Activated naive CD4-positive, alpha-beta T cell treated with anti-CD3 and anti-CD28 coated beads, Interleukin-2, amount 10 ng/mL, durations not matched to agents 7 days and 5 days (primary cell): ENCODE measurements at regions not wholly inside any gene's neighbourhood (a gene's known extent, or its start where the extent isn't known, plus 50 kb on each side); places are given as distances from the start of the nearest gene placed in this dataset.
A peak's percentile ranks its signal among the peaks of the same experiment; 100 is the strongest.
"Not testable (repeated sequence)": the region's sequence is repeated elsewhere in the genome, so short reads cannot be mapped to it uniquely, and the experiment has no call there.

Experiments
- CTCF ChIA-PET: fragments of 350-600 bp; sonication (Branson Sonifier 250); formaldehyde crosslinking; loops from one replicate; lab custom pipeline; 2021; ENCODE audit warnings: antibody characterized with exemption; lab: Charles Lee
- DNase-seq: peaks from one replicate; pipeline ENCODE4 v3.0.0-alpha.2; 2020
- H3K27ac Mint-ChIP-seq: one replicate; pipeline ENCODE4 v1.8.0; 2021; ENCODE audit warnings: mild to moderate bottlenecking, moderate library complexity, mixed read lengths
- H3K27me3 Mint-ChIP-seq: one replicate; pipeline ENCODE4 v1.8.0; 2021; ENCODE audit warnings: mild to moderate bottlenecking, mixed read lengths
- H3K36me3 Mint-ChIP-seq: one replicate; pipeline ENCODE4 v1.8.0; 2021; ENCODE audit warnings: mixed read lengths
- H3K4me1 Mint-ChIP-seq: one replicate; pipeline ENCODE4 v1.8.0; 2021; ENCODE audit warnings: mixed read lengths
- H3K4me3 Mint-ChIP-seq: one replicate; pipeline ENCODE4 v1.8.0; 2021; ENCODE audit warnings: mild to moderate bottlenecking, moderate library complexity, mixed read lengths
- H3K9me3 Mint-ChIP-seq: one replicate; pipeline ENCODE4 v1.8.0; 2021; ENCODE audit warnings: mixed read lengths

DNA sequence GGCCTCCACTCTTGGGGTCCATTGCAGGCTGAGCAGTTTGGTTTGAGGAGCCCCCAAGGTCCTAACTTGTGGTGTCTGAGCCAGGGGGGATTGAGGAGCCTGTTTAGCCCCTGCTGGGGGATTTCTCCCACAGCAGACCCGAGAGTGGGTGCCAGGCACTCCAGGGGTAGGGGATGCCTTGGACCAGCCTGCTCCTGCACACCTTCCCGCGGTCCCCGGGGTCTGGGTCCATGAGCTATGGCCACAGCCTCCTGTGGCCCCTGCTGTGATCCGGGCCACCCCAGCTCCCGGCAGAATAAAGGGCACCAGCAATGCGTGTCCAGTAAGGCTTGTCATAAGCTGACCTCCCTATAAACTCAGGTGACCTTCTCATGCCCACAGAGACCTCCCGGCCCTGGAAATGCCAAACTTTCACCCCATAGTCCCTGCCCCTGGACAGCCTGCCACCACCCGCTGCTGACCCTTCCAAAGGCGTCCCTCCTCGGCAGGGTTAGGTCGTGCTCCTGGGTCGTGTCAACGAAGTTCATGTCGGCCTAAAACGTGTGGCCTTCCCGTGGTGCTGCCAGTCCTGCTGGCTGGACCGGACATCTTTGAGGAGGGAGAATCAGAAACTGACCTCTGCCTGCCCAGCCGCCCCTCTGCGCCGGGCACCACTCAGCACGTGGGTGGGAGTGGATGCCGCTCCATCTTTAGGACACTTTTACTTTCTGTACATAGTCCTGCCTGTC is 137.6 kb downstream of the MRPL36 start:
- no peak overlapping the region for H3K4me3 Mint-ChIP-seq
- peaks cover 51% of the 10 kb centered on the region for H3K27me3 Mint-ChIP-seq
- peak; percentile 19 for DNase-seq
- no peaks in the 10 kb centered on the region for H3K9me3 Mint-ChIP-seq
- H3K36me3 Mint-ChIP-seq: no peaks in the 10 kb centered on the region
- H3K27ac Mint-ChIP-seq: no peak overlapping the region
- CTCF ChIA-PET: no interaction called here
- peaks cover 8% of the 10 kb centered on the region for H3K4me1 Mint-ChIP-seq

DNA sequence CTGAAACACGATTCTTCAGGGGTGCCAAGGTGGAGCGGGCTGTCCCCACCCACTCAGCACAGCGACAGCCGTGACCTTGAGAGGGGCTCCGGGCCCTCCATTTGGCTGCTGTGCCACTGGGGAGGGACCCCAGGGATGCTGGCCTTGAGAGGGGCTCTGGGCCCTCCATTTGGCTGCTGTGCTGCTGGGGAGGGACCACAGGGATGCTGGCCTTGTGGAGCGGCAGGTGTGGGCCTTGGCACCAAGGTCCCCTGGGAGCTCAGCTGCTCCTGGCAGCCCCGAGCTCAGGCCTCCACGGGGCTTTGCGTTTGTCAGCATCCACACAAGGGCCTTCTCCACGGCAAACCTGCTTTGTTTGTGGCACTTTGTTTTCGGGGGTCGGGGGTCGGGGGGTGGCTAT is 137.6 kb upstream of the LPCAT1 start:
- H3K9me3 Mint-ChIP-seq: no peaks in the 10 kb centered on the region
- peaks cover 51% of the 10 kb centered on the region for H3K27me3 Mint-ChIP-seq
- no peak overlapping the region for H3K27ac Mint-ChIP-seq
- H3K36me3 Mint-ChIP-seq: no peaks in the 10 kb centered on the region
- DNase-seq: peak; percentile 13
- H3K4me3 Mint-ChIP-seq: no peak overlapping the region
- H3K4me1 Mint-ChIP-seq: peaks cover 4% of the 10 kb centered on the region
- CTCF ChIA-PET: no interaction called here

DNA sequence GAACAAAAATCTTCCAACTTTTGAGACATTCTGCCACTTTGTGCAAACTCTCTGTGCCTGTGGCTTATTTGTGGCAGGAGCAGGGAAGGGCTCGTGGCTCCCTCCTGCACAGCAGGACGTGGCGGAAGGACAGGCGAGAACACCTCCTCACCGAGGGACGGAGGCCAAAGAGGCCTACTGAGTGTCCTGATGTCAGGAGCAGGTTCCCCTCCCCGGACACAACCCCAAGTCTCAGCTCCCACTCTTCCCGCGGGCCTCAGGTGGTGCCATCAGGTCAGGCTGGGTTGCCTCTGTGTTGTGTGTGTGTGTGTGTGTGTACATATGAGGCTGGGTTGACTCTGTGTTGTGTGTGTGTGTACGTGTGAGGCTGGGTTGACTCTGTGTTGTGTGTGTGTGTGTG is 136.8 kb upstream of the LPCAT1 start:
- Mint-ChIP-seq H3K27ac (no peak overlapping the region), H3K4me3 (no peak overlapping the region), H3K27me3 (peaks cover 50% of the 10 kb centered on the region), H3K4me1 (no peaks in the 10 kb centered on the region), H3K36me3 (no peaks in the 10 kb centered on the region), H3K9me3 (no peaks in the 10 kb centered on the region)
- DNase-seq: peak; percentile 13
- CTCF ChIA-PET: no interaction called here

DNA sequence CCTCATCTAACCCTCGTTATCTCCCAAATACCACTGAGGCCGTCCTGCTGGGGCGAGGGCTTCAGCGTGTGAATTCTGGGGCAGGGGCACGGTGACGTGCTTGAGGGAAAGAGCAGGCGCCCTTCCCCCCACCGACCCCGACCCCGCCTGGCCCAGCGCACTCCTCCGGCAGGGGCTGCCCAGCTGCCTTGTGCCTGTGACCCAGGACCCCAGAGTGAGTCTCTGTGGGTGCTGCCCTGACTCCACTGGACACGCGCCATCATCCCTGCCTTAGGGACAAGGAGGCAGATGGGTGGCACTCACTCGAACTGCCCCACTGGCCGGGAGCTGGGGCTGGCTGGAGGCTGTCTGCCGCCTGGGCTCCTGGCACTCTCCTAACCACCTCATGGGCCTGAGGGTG is 136.2 kb upstream of the LPCAT1 start:
- H3K4me3 Mint-ChIP-seq: no peak overlapping the region
- CTCF ChIA-PET: no interaction called here
- no peak for DNase-seq
- H3K27me3 Mint-ChIP-seq: peaks cover 50% of the 10 kb centered on the region
- no peaks in the 10 kb centered on the region for H3K9me3 Mint-ChIP-seq
- H3K27ac Mint-ChIP-seq: no peak overlapping the region
- H3K36me3 Mint-ChIP-seq: no peaks in the 10 kb centered on the region
- no peaks in the 10 kb centered on the region for H3K4me1 Mint-ChIP-seq

DNA sequence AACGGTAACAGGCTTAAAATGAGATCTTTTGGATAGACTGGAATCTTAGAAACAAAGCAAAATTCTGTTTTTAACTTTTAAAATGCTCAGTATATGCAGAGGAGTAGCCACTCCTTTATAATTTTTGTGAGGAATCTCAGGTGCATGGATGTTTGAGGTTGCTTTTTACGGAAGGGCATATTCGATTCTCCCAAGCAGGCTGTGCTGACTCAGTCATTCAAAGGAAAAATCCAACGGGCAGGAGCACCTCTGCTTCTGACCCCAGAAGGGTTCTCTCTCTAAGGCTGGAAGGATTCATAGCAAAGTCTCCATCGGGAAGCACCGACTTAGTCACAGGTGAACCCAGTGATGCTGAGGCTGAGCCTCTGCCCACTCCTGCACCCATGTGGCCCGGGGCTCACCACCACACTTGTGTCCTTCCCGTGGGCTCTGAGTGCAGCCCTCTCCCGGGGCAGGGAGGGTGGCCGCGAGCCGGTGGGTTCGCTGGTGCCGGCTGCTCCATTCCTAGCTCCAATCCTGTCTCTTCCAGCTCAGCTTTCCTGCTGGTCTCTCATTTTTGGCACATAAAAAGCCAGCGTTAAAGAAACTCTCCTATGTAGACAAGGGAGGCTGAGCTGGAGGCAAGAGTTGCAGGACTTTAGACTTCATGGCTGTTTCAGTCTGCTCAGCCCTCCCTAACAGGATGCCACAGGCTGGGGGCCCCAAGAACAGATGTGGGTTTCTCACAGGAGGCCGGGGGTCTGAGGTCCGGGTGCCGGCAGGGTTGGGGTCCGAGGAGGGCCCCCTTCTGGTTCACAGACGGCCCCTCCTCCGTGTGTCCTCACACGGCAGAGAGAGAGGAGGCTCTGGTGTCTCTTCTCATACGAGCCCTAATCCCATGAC is 135.6 kb upstream of the LPCAT1 start:
- H3K9me3 Mint-ChIP-seq: no peaks in the 10 kb centered on the region
- H3K4me3 Mint-ChIP-seq: no peak overlapping the region
- no peak overlapping the region for H3K27ac Mint-ChIP-seq
- H3K4me1 Mint-ChIP-seq: no peaks in the 10 kb centered on the region
- H3K36me3 Mint-ChIP-seq: no peaks in the 10 kb centered on the region
- H3K27me3 Mint-ChIP-seq: peaks cover 52% of the 10 kb centered on the region
- DNase-seq: peak; percentile 18
- CTCF ChIA-PET: no interaction called here

DNA sequence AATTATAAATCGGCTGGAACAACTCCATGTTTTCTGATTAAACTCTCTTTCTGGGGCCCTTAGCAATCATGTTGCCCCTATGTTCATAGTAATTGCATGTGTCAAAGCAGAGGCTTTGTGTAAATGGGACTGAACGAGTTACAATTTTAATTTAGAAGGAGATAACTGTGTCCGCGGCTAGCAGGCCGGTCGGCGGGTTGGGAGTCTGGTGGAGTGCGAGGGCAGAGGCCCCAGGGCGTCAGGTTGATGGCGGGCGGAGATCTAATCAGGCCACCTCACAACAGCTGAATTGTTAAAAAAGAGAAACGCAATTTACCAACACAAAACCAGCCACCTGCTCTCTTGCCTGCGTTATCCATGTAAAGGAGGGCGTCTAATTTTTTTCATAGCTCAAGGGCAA is 134.9 kb upstream of the LPCAT1 start:
- Mint-ChIP-seq H3K36me3 (no peaks in the 10 kb centered on the region), H3K27me3 (peaks cover 58% of the 10 kb centered on the region), H3K9me3 (no peaks in the 10 kb centered on the region), H3K4me1 (no peaks in the 10 kb centered on the region), H3K4me3 (no peak overlapping the region), H3K27ac (no peak overlapping the region)
- no peak for DNase-seq
- CTCF ChIA-PET: no interaction called here

DNA sequence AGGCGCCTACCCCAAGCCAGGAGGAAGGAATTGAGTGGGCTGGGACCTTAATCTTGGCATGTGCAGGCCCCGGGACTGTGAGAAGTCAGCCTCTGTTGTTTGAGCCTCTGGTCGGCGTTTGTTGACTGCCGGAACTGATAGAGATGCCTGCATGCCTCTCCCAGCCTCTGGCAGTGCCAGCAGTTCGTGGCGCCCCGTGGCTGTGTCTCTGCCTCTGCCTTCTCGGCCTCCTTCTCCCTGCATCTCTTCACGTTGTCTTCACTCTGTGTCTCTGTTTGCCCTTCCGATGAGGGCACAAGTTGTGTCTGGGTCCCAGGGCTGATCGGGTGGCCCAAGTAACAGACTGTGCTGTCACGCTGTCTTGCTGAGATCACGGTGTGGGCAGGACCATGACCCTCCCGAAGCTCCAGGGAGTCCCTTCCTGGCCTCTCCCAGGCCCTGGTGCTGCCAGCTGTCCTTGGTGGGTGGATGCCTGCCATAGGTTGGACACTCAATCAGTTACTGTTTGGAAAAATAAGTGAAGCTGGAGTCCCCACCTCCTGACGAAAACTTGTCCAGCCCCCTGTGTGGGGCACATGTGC is 133.5 kb upstream of the LPCAT1 start:
- DNase-seq: no peak
- CTCF ChIA-PET: no interaction called here
- peaks cover 8% of the 10 kb centered on the region for H3K4me1 Mint-ChIP-seq
- H3K27ac Mint-ChIP-seq: no peak overlapping the region
- peaks cover 67% of the 10 kb centered on the region for H3K27me3 Mint-ChIP-seq
- no peak overlapping the region for H3K4me3 Mint-ChIP-seq
- no peaks in the 10 kb centered on the region for H3K9me3 Mint-ChIP-seq
- no peaks in the 10 kb centered on the region for H3K36me3 Mint-ChIP-seq

DNA sequence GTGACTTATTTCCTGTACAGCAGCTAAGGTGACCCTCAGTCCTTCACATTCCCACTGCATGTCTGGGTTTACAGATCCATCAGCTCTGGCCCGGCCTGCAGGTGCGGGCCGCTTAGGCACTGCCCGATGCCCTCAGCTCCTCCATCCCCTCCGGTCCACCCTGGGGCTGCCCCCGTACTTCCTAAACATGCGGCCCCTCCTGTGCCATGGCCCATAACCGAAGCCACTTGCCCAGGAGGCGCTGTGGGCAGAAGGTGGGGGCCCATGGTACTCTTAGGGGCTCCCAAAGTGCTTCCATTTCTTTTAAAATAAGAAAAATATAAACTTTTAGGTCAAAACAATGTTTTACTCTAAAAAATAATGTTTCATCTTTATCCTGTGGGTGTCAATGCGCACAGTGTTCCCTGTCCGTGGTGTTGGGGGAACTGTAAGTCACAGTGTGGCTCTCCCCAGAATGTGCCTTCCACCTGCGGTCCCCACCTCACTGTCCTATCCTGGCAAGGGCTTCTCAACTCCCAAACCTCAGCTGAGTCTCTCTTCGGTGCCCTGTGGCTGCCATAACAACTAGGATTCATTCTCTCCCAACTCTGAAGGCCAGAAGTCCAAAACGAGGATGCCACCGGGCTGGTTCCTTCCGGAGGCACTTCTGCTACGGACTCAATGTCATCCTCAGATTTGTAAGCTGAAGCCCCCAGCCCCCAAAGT is 132.7 kb upstream of the LPCAT1 start:
- Mint-ChIP-seq H3K9me3 (no peaks in the 10 kb centered on the region), H3K27me3 (peaks cover 72% of the 10 kb centered on the region), H3K27ac (no peak overlapping the region), H3K4me1 (peaks cover 8% of the 10 kb centered on the region), H3K36me3 (no peaks in the 10 kb centered on the region), H3K4me3 (no peak overlapping the region)
- peak; percentile 12 for DNase-seq
- CTCF ChIA-PET: no interaction called here

DNA sequence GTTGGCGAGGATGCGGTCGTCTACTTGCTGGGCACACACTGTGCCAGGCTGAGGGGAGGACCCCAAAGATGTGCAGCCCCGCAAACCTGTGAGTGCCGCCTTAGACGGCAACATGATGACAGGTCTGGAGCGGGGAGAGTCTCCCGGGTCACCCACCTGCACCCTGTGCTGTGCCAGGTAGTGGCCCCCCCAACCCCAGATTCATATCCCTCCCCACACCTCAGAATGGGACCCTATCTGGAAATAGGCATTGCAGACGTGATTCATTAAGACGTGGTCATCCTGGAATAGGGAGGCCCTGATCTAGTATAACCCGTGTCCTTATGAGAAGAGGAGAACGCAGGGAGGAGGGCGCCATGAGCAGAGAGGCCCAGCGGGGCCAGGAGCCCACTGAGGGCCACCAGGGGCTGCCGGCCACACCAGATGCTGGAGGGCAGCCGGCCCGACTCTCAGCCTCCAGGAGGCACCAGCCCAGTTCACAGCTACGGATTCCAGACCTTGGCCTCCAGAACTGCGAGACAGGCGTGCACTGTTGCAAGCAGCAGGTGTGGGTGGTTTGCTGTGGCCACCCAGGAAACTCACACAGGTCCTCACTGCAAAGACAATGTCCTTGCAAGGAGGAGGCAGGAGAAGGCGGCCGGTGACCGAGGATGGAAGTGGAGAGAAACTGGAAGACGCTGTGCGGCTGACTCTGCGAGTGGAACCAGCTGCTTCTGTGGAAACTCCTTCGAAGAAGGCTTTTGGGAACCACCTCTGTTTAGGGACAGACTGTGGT is 131.9 kb upstream of the LPCAT1 start:
- Mint-ChIP-seq H3K36me3 (no peaks in the 10 kb centered on the region), H3K9me3 (no peaks in the 10 kb centered on the region), H3K4me3 (no peak overlapping the region), H3K27me3 (peaks cover 77% of the 10 kb centered on the region), H3K4me1 (peaks cover 8% of the 10 kb centered on the region), H3K27ac (no peak overlapping the region)
- DNase-seq: peak; percentile 17
- CTCF ChIA-PET: interaction anchor here (1.4 kb wide), 1 partner anchor 488 kb away, joined by 4 read pairs; no protein-coding TSS in a partner anchor

DNA sequence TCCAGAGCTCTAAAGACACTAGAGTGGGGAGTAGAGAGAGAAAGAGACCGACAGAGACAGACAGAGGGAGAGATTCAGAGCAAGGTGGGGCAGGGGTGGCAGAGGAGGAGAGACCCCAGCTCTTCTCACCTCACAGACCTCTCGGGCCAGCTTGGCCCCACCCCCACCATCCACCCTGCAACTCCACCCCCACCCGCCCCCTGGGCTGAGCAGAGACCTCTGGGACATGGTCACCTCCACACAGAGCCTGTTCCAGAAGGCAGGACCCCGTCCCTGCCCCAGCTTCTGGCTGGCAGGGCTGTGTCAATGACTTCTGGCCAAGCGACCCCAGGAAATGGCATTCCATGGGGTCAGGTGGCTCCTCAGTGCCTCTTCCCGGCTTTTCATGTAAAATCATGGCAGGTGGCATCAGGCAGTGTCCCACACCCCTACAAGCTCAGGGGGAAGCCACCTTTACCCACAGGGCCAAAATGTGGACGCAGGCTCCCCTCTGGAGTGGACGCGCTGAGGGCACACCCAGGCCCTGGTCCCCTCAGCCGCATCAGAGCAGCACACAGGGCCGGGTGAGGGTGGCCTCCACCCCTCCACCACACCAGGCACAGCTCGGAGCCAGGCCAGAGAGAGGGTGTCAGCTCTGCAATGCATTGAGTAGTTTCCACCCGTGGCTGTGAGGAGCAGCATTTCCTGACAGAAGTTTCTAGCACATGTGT is 131.2 kb upstream of the LPCAT1 start:
- Mint-ChIP-seq H3K4me3 (no peak overlapping the region), H3K27ac (no peak overlapping the region), H3K27me3 (peaks cover 73% of the 10 kb centered on the region), H3K36me3 (no peaks in the 10 kb centered on the region), H3K4me1 (peaks cover 8% of the 10 kb centered on the region), H3K9me3 (no peaks in the 10 kb centered on the region)
- CTCF ChIA-PET: interaction anchor here (1.4 to 2.7 kb wide), 3 partner anchors 10 to 487 kb away, joined by 4 to 18 read pairs (median 7); no protein-coding TSS in a partner anchor
- peak; percentile 14 for DNase-seq

DNA sequence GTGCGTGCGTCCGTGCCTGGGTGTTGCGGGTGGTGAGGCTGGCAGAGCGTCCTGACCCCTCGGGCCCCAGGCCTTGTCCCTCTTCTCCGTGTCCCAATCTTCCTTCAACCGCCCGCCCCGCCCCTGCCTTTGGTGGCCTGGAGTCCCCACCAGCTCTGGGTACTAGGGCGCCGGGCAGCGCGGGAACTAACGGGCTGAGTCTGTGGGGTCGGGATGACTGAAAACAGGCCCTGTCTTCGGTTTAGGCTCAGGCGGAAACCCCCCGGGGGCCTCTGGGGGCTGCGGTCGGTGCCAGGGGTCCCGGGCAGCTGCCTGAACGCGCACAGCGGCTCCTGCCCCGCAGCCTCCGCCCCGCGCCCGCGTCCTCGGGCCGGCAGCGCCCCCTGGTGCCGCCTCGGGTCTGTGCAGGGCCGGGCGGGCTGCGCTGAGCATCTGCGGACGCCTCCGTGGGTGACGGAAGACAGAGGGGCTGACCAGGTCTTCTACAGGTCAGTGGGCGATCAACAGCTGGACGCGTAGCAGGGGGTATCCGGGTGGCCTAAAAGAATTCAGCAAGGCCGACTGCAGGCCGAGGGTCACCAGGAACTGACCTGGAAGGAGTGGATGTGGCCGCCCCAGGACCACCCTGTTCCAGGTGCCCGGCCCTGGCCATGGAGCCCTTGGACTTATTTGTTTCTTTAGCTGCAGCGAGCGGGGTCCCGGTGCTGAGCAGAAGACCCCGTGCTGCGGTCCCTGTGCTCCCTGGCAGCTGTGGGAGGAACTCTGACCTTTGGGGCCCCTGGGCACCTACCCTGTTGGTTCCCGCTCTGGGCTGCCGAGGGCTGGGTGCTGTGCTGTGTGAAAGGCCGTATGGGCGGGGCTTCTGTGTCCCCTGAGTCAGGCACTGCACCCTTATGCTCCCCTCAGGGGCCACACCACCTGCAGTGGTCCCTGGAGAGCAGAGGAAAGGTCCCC is 130.2 kb upstream of the LPCAT1 start:
- Mint-ChIP-seq H3K27me3 (peaks cover 73% of the 10 kb centered on the region), H3K4me3 (peak overlapping the region; percentile 44)
- H3K27ac Mint-ChIP-seq, H3K36me3 Mint-ChIP-seq, H3K9me3 Mint-ChIP-seq, H3K4me1 Mint-ChIP-seq: not testable (repeated sequence)
- DNase-seq: peak; percentile 48
- CTCF ChIA-PET: interaction anchor here (1.0 to 2.7 kb wide), 6 partner anchors 9 to 487 kb away, joined by 3 to 18 read pairs (median 4); no protein-coding TSS in a partner anchor
